DMS114 treated with DMSO at 0.1 percent for 48 hours (cell line): ENCODE measurements at regions not wholly inside any gene's neighbourhood (a gene's known extent, or its start where the extent isn't known, plus 50 kb on each side); places are given as distances from the start of the nearest gene placed in this dataset.

Source experiments
- DNase-seq: peaks from one replicate; lab custom pipeline; 2025; ENCODE audit not compliant: unreplicated experiment; lab: John Stamatoyannopoulos, UW

DNA sequence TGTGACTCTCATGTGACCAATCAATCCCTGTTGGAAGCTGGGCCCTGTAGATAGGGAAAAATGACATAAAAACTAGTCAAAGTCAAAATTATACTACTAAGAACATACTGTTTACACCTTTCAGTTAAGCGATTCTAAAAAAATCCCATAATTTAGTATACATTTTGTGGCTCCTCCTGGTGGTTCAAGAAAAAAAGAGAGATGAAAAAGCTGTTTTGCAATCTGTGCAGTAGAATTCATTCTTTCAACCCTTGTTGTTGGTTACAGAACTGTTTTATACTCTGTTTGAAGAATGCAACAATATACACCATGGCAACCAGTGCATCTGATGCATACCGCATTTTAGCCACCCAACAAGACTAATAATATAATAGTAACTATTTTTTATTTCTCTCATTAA lies 66.8 kb upstream of the ANK2 start:
- no peak for DNase-seq

DNA sequence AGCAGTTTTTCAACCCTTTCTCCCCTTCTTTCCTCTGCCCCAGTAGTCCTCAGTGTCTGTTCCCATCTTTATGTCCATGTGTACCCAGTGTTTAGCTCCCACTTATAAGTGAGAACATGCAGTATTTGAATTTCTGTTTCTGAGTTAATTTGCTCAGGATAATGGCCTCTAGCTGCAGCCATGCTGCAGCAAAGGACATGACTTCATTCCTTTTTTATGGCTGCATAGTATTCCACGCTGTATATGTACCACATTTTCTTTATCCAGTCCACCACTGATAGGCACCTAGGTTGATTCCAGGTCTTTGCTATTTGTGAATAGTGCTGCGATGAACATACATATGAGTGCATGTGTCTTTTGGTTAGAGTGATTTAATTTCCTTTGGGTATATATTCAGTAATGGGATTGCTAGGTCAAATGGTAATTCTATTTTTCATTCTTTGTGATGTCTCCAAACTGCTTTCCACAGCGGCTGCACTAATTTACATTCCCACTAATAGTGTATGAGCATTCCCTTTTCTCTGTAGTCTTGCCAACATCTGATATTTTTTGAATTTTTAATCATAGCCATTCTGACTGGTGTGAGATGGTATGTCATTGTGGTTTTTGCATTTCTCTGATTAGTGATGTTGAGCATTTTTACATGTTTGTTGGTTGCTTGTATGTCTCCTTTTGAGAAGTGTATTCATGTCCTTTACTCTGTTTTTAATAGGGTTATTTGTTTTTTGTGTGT lies 54.6 kb upstream of the ANK2 start:
- DNase-seq = no peak
